GM19397 (cell line): ENCODE measurements at regions not wholly inside any gene's neighbourhood (a gene's known extent, or its start where the extent isn't known, plus 50 kb on each side); places are given as distances from the start of the nearest gene placed in this dataset.
"Not testable (repeated sequence)": the region's sequence is repeated elsewhere in the genome, so short reads cannot be mapped to it uniquely, and the experiment has no call there.

Source experiments
- ATAC-seq: cut with Tn5 transposase; IDR thresholded peaks from one replicate; pipeline ENCODE4 v1.9.1; 2021; ENCODE audit warnings: mild to moderate bottlenecking, moderate library complexity; ENCODE audit not compliant: unreplicated experiment

DNA sequence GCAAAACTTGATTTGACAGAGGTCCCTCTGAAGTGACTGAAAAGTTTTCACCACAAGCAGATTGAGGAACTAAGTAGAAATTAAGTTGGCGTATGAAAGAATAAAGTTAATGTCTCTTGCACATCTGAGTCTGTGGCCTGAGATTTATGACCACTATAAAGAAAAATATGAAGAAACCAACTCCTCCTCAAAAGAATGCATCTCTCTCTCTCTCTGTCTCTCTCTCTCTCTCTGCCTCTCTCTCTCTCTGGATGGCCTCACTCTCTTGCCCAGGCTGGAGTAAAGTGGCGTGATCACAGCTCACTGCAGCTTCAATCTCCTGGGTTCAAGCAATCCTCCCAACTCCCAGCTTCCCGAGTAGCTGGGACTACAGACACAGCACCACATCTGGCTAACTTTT, 55.2 kb downstream of the RPL22L1 start:
- no peak for ATAC-seq

DNA sequence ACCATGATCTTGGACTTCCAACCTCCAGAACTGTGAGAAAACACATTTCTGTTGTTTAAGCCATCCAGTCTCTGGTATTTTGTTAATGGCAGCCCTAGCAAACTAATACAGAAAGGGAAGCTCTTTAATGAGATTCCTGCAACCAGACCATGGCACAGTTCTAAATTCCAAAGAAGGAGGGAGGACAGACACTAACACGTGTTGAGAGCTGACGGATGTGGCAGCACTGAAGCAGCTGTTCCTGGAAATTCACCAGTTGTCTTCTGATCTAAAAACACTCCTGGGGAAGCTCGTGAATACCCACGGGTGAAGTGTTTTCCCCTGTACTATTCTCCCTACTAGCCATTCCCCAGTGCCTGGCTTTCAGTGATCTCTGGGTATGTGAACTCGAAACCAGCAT, 56.7 kb downstream of the RPL22L1 start:
- no peak for ATAC-seq

- peak; percentile 71 for ATAC-seq
Observed at GRCh38 chr3:170811928-170812591, 57.9 kb downstream of the RPL22L1 start.

DNA sequence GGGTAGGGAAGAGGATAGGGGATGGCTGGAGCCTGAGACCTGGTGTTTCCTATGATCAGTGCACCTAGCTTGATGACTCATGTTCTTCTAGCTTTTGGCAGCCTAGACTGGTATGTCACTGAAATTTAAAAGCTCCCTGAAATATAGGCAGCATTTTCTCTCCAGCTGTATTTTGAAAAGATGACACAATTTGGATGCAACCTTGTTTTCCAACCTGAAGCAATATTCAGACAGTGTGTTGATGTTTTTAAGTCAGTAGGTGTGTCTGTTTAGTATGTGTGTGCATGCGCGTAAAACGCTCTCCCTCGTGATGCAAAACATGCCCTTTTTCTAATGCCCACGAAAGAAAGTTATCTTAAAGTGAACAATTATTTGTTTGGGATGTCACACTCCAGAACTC, 58.5 kb downstream of the RPL22L1 start:
- no peak for ATAC-seq

GRCh38 chr3:170809975-170810357, 60.0 kb downstream of the RPL22L1 start:
- no peak for ATAC-seq

DNA sequence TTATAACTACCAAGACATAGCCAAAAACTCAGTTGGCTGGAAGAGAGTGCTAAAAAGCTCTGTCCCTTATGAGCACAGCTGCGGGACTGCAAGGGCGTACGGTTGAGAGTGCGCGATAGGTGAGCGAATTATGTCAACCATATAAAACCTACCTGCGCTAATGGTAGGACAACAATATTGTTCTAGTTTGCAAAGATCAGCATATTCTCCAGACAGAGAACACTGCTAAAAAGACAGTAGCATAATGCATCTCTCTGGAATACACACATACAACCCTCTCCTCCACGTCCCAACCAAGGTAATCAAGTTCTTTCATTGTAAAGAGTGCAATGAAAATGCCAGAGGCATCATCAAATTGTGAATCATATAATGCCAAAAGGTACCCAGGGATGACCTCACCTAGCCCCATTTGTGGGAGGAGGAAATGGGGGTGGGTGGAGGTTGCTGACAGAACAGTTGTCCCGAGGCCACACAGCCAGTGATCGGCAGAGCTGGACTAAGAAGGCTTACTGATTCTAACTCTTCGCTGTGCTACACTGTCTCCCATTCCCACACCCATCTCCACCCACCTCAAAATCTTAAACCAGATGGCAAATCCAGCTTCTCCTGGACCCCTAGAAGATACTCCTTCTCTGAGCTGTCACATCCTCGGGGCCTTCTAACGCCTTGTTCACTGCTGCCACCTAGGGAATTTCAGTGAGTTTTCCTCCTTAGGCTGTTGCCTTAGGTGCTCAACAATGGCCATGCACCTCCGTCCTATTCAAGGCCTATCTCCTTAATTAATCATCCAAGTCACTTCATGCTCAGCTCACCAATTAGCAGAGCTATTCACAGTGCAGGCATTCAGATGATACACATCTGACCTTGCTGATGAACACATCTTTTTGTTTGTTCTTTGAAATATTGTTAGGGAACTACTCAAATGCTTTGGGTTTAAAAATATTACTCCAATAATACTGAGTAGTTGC, 60.7 kb downstream of the RPL22L1 start:
- ATAC-seq = no peak

GRCh38 chr3:170808041-170808440, 62.0 kb downstream of the RPL22L1 start:
- no peak for ATAC-seq

- no peak for ATAC-seq
Observed at GRCh38 chr3:170806676-170807075, 63.3 kb downstream of the RPL22L1 start.

DNA sequence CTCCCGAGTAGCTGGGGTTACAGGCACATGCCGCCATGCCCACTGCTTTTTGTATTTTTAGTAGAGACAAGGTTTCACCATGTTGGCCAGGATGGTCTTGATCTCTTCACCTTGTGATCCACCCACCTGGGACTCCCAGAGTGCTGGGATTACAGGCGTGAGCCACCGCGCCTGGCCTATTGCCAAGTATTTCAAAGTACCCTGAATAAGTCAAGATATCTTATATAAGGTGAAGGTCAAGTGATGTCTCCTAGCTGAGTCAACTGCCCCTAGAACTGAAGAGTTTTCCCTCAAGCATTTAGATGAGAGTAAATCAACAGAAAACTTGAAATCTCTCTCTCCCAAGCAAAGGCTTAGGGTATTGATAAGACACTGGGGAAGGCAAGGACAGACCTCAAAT, 63.9 kb downstream of the RPL22L1 start:
- no peak for ATAC-seq

- ATAC-seq = not testable (repeated sequence)
Observed at GRCh38 chr3:170805296-170805695, 64.7 kb downstream of the RPL22L1 start.

DNA sequence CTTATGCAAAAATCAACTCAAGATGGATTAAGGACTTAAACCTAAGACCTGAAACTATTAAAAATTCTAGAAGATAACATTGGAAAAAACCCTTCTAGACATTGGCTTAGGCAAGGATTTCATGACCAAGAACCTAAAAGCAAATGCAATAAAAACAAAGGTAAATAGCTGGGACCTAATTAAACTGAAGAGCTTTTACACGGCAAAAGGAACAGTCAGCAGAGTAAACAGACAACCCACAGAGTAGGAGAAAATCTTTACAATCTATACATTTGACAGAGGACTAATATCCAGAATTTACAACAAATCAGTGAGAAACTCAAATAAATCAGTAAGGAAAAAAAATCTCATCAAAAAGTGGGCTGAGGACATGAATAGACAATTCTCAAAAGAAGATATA, 65.4 kb downstream of the RPL22L1 start:
- not testable (repeated sequence) for ATAC-seq

- ATAC-seq = no peak
Observed at GRCh38 chr3:170804078-170804477, 65.9 kb downstream of the RPL22L1 start.

DNA sequence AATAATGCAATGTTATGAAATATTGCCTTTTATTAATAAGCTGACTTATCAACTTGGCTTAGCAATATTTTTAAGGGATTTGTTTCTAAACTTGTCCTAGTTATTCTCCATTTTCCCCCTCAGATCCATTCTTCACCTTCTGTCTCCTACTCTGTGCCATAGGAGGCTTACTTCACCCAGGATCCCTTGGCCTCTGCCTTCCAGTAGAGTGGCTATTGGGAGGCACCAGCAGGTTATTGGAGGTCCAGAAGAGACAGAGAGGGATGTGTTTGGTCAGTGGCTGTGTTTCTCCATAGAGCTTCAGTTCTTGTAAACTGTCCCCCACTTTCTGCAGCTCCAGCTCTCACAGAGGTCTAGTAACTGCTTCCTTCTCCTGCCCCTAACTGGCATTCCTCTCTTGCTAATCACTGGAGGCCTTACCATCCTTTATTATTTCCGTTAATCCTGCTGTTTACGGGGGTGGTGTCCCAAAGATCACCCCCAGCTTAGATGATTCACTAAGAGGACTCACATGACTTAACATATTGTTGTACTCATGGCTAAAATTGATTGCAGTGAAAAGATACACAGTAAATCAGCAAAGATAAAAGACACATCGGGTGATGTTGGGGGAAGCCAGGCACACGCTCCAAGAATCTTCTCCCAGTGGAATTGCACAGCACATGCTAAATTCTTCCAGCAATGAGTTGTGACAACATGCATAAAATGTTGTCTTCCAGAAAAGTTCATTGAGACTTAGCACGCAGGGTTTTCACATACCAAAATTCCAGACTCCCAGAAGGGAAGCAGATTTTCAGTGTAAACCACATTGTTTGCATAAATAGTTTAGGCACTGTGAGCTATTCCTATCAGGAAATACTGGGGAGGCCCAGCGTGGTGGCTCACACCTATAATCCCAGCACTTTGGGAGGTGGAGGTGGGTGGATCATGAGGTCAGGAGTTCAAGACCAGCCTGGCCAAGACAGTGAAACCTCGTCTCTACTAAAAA, 67.5 kb downstream of the RPL22L1 start:
- no peak for ATAC-seq

DNA sequence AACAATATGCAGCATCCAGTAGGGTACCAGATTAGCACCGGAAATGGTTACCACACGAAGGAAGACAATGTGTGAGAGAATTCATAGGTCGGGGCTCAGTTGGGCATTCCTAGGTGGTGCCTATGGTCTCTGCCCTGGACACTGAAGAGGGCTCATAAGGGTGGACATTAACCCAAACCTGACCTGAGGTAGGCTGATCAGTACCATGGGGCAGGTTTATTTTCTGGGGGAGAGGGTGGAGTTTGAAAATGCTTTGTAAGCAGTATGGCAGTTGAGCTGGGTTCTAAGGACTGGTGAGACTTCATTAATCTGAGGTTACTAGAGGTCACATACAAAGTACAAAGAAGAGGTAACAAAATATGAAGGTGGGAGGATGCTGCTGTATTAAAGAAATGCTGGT, 68.4 kb downstream of the RPL22L1 start:
- ATAC-seq = no peak

GRCh38 chr3:170800275-170800674, 69.7 kb downstream of the RPL22L1 start:
- not testable (repeated sequence) for ATAC-seq

- no peak for ATAC-seq
Observed at GRCh38 chr3:170799009-170799408, 71.0 kb downstream of the RPL22L1 start.

GRCh38 chr3:170797685-170798084, 72.3 kb downstream of the RPL22L1 start:
- ATAC-seq = no peak

- ATAC-seq = no peak
Observed at GRCh38 chr3:170792471-170792870, 77.5 kb downstream of the RPL22L1 start.

DNA sequence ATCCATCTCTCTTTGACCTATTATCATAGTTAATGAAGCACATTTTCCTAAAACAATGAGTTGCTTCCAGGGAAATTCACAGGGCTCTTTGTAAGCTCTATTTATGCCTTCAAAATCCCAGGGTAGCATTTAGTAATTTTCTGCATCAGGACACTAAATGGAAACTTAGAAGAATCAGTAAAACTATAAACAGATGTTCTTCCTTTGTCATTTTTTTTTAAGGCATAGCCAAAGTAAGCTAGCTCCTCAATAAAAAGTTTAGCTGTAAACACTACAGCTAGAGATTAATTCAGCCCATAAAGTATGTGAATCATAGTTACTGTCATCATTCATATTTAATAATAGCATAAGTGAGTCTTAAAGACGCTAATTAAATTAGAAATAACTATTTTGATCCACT, 79.3 kb downstream of the RPL22L1 start:
- ATAC-seq = no peak

GRCh38 chr3:170787464-170787863, 82.5 kb downstream of the RPL22L1 start:
- ATAC-seq = no peak

- ATAC-seq = no peak
Observed at GRCh38 chr3:170785454-170785853, 84.5 kb downstream of the RPL22L1 start.
